ENCODE measurements at regions not wholly inside any gene's neighbourhood (a gene's known extent, or its start where the extent isn't known, plus 50 kb on each side); places are given as distances from the start of the nearest gene placed in this dataset.

DNA sequence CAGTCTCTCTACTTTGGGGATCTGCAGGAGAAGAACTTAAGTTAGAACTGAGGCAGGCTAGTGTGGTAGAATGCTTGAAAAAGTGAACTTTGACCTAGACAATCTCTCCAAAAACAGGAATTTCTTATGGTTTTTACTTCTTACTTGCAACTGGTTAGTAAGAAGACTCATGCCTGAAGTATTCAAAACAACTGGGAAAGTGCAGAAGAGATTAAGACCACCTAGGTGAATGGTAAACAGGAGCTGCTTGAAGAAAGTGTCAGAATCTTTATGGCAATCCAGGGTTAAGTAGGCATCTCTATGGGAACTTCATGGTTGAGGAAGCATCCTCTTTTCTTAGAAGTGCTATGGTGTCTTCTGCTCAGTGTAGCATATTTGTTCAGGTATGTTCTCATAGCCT, 428.6 kb upstream of the TLE4 start:
- Histone ChIP-seq H3K27ac (ENCODE audit: low read depth in 1 of 2, low read length in 2 of 2) (no peak overlapping the region), H3K4me1 (ENCODE audit: control insufficient read depth in 1 of 2, insufficient read depth in 2 of 2, low read length in 2 of 2) (no peaks in the 10 kb centered on the region), H2AFZ (ENCODE audit: insufficient read depth, low read depth, low read length, poor library complexity, severe bottlenecking) (no peak overlapping the region), H3K4me2 (replicated peaks; ENCODE audit: extremely low read depth, low read length, poor library complexity, severe bottlenecking) (no peak overlapping the region), H4K20me1 (ENCODE audit: insufficient read depth, low read length) (no peaks in the 10 kb centered on the region), H3K9me3 (replicated peaks in 1 of 2; ENCODE audit: control insufficient read depth in 1 of 2, insufficient read depth in 1 of 2, low read length in 2 of 2) (no peaks in the 10 kb centered on the region), H3K36me3 (replicated peaks in 1 of 2; ENCODE audit: control insufficient read depth in 1 of 2, insufficient read depth in 2 of 2, low read length in 2 of 2) (no peaks in the 10 kb centered on the region), H3K79me2 (ENCODE audit: insufficient read depth, low read length) (no peaks in the 10 kb centered on the region), H3K27me3 (ENCODE audit: control insufficient read depth in 2 of 2, insufficient read depth in 2 of 2, low read length in 2 of 2) (no peaks in the 10 kb centered on the region), H3K9ac (ENCODE audit: insufficient read depth, low read length, poor library complexity, severe bottlenecking) (no peak overlapping the region), H3K4me3 (replicated peaks in 1 of 3; ENCODE audit: low read depth in 2 of 3, low read length in 3 of 3) (no peak overlapping the region)
- Mint-ChIP-seq H3K27me3 (ENCODE audit: low read depth in 3 of 3) (peaks cover 0 to 3% (median 2%) of the 10 kb centered on the region in 3 donors), H3K9me3 (peaks cover 0 to 5% (median 2%) of the 10 kb centered on the region in 7 donors), H3K4me1 (peaks cover 9% of the 10 kb centered on the region), H3K4me3 (no peak overlapping the region), H3K27ac (no peak overlapping the region), H3K36me3 (no peaks in the 10 kb centered on the region)
- TF ChIP-seq, protein P1, sequence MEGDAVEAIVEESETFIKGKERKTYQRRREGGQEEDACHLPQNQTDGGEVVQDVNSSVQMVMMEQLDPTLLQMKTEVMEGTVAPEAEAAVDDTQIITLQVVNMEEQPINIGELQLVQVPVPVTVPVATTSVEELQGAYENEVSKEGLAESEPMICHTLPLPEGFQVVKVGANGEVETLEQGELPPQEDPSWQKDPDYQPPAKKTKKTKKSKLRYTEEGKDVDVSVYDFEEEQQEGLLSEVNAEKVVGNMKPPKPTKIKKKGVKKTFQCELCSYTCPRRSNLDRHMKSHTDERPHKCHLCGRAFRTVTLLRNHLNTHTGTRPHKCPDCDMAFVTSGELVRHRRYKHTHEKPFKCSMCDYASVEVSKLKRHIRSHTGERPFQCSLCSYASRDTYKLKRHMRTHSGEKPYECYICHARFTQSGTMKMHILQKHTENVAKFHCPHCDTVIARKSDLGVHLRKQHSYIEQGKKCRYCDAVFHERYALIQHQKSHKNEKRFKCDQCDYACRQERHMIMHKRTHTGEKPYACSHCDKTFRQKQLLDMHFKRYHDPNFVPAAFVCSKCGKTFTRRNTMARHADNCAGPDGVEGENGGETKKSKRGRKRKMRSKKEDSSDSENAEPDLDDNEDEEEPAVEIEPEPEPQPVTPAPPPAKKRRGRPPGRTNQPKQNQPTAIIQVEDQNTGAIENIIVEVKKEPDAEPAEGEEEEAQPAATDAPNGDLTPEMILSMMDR (IDR thresholded peaks at IDR 0.05) = no peak
- DNase-seq = no peak
- intact Hi-C loops (cut with micrococcal nuclease) = no loop called here

DNA sequence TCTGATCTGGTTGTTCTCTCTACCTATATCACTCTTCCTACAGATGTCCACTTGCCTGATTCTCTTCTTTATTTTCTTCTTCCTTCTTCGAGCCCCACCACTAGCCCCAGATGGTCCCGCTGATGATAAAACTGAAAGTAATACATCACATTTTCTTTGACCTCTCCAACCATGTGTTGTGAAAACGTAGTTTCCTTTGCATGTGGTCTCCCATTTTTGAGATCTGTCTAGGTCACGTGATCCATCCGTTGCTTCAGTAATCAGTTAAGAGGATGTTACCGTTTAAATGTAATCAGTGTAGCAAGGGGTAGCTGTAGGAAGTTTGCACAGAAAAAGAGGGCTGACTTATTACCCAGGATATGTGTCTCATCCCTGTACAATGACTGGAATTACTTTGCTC, 426.3 kb upstream of the TLE4 start:
- intact Hi-C loops (cut with micrococcal nuclease) = no loop called here
- Mint-ChIP-seq H3K27me3 (ENCODE audit: low read depth in 3 of 3) (peaks cover 0 to 3% (median 2%) of the 10 kb centered on the region in 3 donors), H3K9me3 (peaks cover 0 to 5% (median 3%) of the 10 kb centered on the region in 7 donors), H3K27ac (no peak overlapping the region), H3K4me1 (peaks cover 9% of the 10 kb centered on the region), H3K36me3 (no peaks in the 10 kb centered on the region), H3K4me3 (no peak overlapping the region)
- H3K27ac ChIP-seq (ENCODE audit: low read depth in 1 of 2, low read length in 2 of 2) = no peak overlapping the region
- no peaks in the 10 kb centered on the region for H3K9me3 ChIP-seq (replicated peaks in 1 of 2; ENCODE audit: control insufficient read depth in 1 of 2, insufficient read depth in 1 of 2, low read length in 2 of 2)
- no peak for DNase-seq
- H4K20me1 ChIP-seq (ENCODE audit: insufficient read depth, low read length) = no peaks in the 10 kb centered on the region
- no peak overlapping the region for H2AFZ ChIP-seq (ENCODE audit: insufficient read depth, low read depth, low read length, poor library complexity, severe bottlenecking)
- TF ChIP-seq, protein P1 (IDR thresholded peaks at IDR 0.05) = no peak
- no peak overlapping the region for H3K4me3 ChIP-seq (replicated peaks in 1 of 3; ENCODE audit: low read depth in 2 of 3, low read length in 3 of 3)
- no peaks in the 10 kb centered on the region for H3K36me3 ChIP-seq (replicated peaks in 1 of 2; ENCODE audit: control insufficient read depth in 1 of 2, insufficient read depth in 2 of 2, low read length in 2 of 2)
- no peak overlapping the region for H3K9ac ChIP-seq (ENCODE audit: insufficient read depth, low read length, poor library complexity, severe bottlenecking)
- H3K79me2 ChIP-seq (ENCODE audit: insufficient read depth, low read length) = no peaks in the 10 kb centered on the region
- no peaks in the 10 kb centered on the region for H3K4me1 ChIP-seq (ENCODE audit: control insufficient read depth in 1 of 2, insufficient read depth in 2 of 2, low read length in 2 of 2)
- WGBS (ENCODE audit: insufficient coverage) = 70% methylated on average over 3 of the region's 6 CpGs
- H3K4me2 ChIP-seq (replicated peaks; ENCODE audit: extremely low read depth, low read length, poor library complexity, severe bottlenecking) = no peak overlapping the region
- no peaks in the 10 kb centered on the region for H3K27me3 ChIP-seq (ENCODE audit: control insufficient read depth in 2 of 2, insufficient read depth in 2 of 2, low read length in 2 of 2)

Data from CD14-positive monocyte (primary cell).